ENCODE measurements at regions not wholly inside any gene's neighbourhood (a gene's known extent, or its start where the extent isn't known, plus 50 kb on each side); places are given as distances from the start of the nearest gene placed in this dataset.

GRCh38 chr22:46054091-46055073, 77.4 kb upstream of the WNT7B start:
- Histone ChIP-seq H3K9me3 (no peaks in the 10 kb centered on the region), H2AFZ (ENCODE audit: low read depth) (no peak overlapping the region), H3K36me3 (replicated peaks in 1 of 2; ENCODE audit: control insufficient read depth in 1 of 2, insufficient read depth in 2 of 2, low read length in 1 of 2) (peaks cover 0 to 4% of the 10 kb centered on the region in 2 experiments), H3K79me2 (ENCODE audit: insufficient read depth) (peaks cover 75% of the 10 kb centered on the region), H3K4me3 (ENCODE audit: low read depth in 2 of 2, low read length in 1 of 2) (peak overlapping the region; percentile 67 to 68), H3F3A (replicated peaks; ENCODE audit: insufficient read depth) (peaks cover 49% of the 10 kb centered on the region), H3K4me1 (ENCODE audit: control insufficient read depth in 1 of 2, insufficient read depth in 2 of 2, low read depth in 1 of 2, low read length in 1 of 2) (peaks cover 44 to 69% of the 10 kb centered on the region in 2 experiments), H3K27ac (ENCODE audit: low read depth in 2 of 2, low read length in 1 of 2) (peak overlapping the region; percentile 94 to 100), H3K9ac (peak overlapping the region; percentile 97), H3K27me3 (ENCODE audit: insufficient read depth) (no peaks in the 10 kb centered on the region), H3K9me2 (no peaks in the 10 kb centered on the region), H3K4me2 (peak overlapping the region; percentile 98), H4K20me1 (ENCODE audit: insufficient read depth) (no peaks in the 10 kb centered on the region)
- CTCF ChIA-PET = interaction anchor here (1.0 to 10.4 kb wide), 8 partner anchors 13 to 62 kb away, joined by 3 to 76 read pairs (median 6); no protein-coding TSS in a partner anchor
- POLR2A ChIA-PET = interaction anchor here (0.6 to 8.1 kb wide), 17 partner anchors 10 to 57 kb away, joined by 3 to 63 read pairs (median 8); no protein-coding TSS in a partner anchor
- WGBS (ENCODE audit: low lambda C conversion rate) = 1% methylated on average over 29 of the region's 42 CpGs
- DNase-seq = peak; percentile 88
- TF ChIP-seq RCOR1 (IDR thresholded peaks at IDR 0.05; ENCODE audit: low read length) = no peak
- no peak for TF ChIP-seq NFIC (IDR thresholded peaks at IDR 0.05; ENCODE audit: borderline replicate concordance)
- no peak for TF ChIP-seq FOXJ3 (CRISPR knock-in tag; IDR thresholded peaks at IDR 0.05)
- peak; percentile 62; the same call in 1 of the 2 replicates for TF ChIP-seq TAF1 (IDR thresholded peaks at IDR 0.05; ENCODE audit: borderline replicate concordance, low read depth, low read length)
- TF ChIP-seq ELF1 (IDR thresholded peaks at IDR 0.05) = no peak
- no peak for TF ChIP-seq SMC3 (IDR thresholded peaks at IDR 0.05; ENCODE audit: low read depth, low read length)
- TF ChIP-seq PBX3 (IDR thresholded peaks at IDR 0.05) = peak; percentile 56
- TF ChIP-seq RFX5 (IDR thresholded peaks at IDR 0.05; ENCODE audit: low read length) = no peak
- no peak for TF ChIP-seq REST (IDR thresholded peaks at IDR 0.05; ENCODE audit: low read depth, low read length)
- TF ChIP-seq JUND (IDR thresholded peaks at IDR 0.05) = no peak; the same call in 1 of the 2 replicates
- TF ChIP-seq EZH2phosphoT487 (IDR thresholded peaks at IDR 0.05; ENCODE audit: borderline replicate concordance, low read depth) = no peak
- no peak; the same call in 1 of the 2 replicates for TF ChIP-seq MAX (IDR thresholded peaks at IDR 0.05; ENCODE audit: low read depth)
- TF ChIP-seq FOSL2 (IDR thresholded peaks at IDR 0.05; ENCODE audit: borderline replicate concordance, low read depth) = no peak
- peak; percentile 49 for TF ChIP-seq POLR2AphosphoS5 (IDR thresholded peaks at IDR 0.05; ENCODE audit: low read depth, low read length)
- TF ChIP-seq TCF12 (IDR thresholded peaks at IDR 0.05) = 0 out of 2 replicates have a peak, but pooled peaks have one; percentile 2
- TF ChIP-seq, protein P1, sequence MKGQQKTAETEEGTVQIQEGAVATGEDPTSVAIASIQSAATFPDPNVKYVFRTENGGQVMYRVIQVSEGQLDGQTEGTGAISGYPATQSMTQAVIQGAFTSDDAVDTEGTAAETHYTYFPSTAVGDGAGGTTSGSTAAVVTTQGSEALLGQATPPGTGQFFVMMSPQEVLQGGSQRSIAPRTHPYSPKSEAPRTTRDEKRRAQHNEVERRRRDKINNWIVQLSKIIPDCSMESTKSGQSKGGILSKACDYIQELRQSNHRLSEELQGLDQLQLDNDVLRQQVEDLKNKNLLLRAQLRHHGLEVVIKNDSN (IDR thresholded peaks at IDR 0.05; ENCODE audit: borderline replicate concordance, low read depth) = no peak
- TF ChIP-seq IRF3 (IDR thresholded peaks at IDR 0.05; ENCODE audit: low read depth, low read length) = no peak
- no peak for TF ChIP-seq CHD2 (IDR thresholded peaks at IDR 0.05; ENCODE audit: low read length, partially characterized antibody)
- TF ChIP-seq EP300 (IDR thresholded peaks at IDR 0.05; ENCODE audit: borderline replicate concordance in 1 of 2, low read depth in 1 of 2, low read length in 1 of 2) = peak in 1 of 2 experiments; percentile 15; a peak in 1 of 4 replicates
- TF ChIP-seq TEAD4 (IDR thresholded peaks at IDR 0.05; ENCODE audit: borderline replicate concordance, insufficient read depth) = no peak
- TF ChIP-seq NRF1 (IDR thresholded peaks at IDR 0.05; ENCODE audit: low read depth, low read length) = no peak
- no peak for TF ChIP-seq FOXM1 (IDR thresholded peaks at IDR 0.05; ENCODE audit: low read depth)
- TF ChIP-seq GABPA (IDR thresholded peaks at IDR 0.05; ENCODE audit: low read depth) = 0 out of 2 replicates have a peak, but pooled peaks have one; percentile 18
